Epithelial cell of esophagus (primary cell): ENCODE measurements at regions not wholly inside any gene's neighbourhood (a gene's known extent, or its start where the extent isn't known, plus 50 kb on each side); places are given as distances from the start of the nearest gene placed in this dataset.
A peak's percentile ranks its signal among the peaks of the same experiment; 100 is the strongest.

Experiments used
- DNase-seq: peaks from one replicate; pipeline ENCODE4 v3.0.0; 2010; ENCODE audit warnings: low read depth
- H3K4me3 ChIP-seq: 2 replicates; pipeline ENCODE4 v1.5.1; 2011; ENCODE audit warnings: mild to moderate bottlenecking, low read length, control low read depth
- TF ChIP-seq, protein P1 (sequence below): IDR thresholded peaks from 2 replicates; pipeline ENCODE4 v1.5.1; 2011; ENCODE audit warnings: low read depth, mild to moderate bottlenecking, low read length, control low read depth, inconsistent platforms; ENCODE audit not compliant: insufficient read depth; ENCODE audit errors: missing control alignments

GRCh38 chr6:163645560-163645959 lies 231.0 kb downstream of the QKI start:
- TF ChIP-seq, protein P1, sequence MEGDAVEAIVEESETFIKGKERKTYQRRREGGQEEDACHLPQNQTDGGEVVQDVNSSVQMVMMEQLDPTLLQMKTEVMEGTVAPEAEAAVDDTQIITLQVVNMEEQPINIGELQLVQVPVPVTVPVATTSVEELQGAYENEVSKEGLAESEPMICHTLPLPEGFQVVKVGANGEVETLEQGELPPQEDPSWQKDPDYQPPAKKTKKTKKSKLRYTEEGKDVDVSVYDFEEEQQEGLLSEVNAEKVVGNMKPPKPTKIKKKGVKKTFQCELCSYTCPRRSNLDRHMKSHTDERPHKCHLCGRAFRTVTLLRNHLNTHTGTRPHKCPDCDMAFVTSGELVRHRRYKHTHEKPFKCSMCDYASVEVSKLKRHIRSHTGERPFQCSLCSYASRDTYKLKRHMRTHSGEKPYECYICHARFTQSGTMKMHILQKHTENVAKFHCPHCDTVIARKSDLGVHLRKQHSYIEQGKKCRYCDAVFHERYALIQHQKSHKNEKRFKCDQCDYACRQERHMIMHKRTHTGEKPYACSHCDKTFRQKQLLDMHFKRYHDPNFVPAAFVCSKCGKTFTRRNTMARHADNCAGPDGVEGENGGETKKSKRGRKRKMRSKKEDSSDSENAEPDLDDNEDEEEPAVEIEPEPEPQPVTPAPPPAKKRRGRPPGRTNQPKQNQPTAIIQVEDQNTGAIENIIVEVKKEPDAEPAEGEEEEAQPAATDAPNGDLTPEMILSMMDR, result no peak
- peak; percentile 36 for DNase-seq
- no peak overlapping the region for H3K4me3 ChIP-seq

- no peak for DNase-seq
- no peak overlapping the region for H3K4me3 ChIP-seq
- TF ChIP-seq, protein P1, result no peak
Observed at GRCh38 chr6:163643866-163644265, 229.3 kb downstream of the QKI start.

- H3K4me3 ChIP-seq, result no peak overlapping the region
- TF ChIP-seq, protein P1, result no peak
- no peak for DNase-seq
Observed at GRCh38 chr6:163641706-163642105, 227.2 kb downstream of the QKI start.

DNA sequence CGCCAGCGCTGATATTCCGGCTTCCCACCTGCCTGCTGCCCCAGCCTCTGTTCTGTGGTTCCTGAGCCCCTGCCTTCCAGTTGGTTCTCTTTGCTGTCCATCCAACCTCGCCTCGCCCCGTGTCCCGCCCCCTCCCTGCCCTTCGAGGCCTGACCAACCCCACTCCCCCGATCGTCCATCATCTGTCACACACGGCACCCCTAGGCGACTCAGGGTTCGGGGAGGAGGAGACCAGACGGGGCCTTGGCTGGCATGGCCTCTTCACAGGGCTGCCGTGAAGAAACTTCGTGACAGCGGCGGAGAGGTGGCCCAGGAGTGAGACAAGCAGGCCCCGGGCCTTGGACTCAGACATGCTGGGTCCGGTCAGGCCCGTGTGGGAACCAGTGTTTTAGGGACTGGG lies 226.1 kb downstream of the QKI start:
- TF ChIP-seq, protein P1, result no peak
- no peak for DNase-seq
- no peak overlapping the region for H3K4me3 ChIP-seq

GRCh38 chr6:163637524-163637923 lies 223.0 kb downstream of the QKI start:
- H3K4me3 ChIP-seq, result no peak overlapping the region
- TF ChIP-seq, protein P1, result no peak
- DNase-seq, result no peak

DNA sequence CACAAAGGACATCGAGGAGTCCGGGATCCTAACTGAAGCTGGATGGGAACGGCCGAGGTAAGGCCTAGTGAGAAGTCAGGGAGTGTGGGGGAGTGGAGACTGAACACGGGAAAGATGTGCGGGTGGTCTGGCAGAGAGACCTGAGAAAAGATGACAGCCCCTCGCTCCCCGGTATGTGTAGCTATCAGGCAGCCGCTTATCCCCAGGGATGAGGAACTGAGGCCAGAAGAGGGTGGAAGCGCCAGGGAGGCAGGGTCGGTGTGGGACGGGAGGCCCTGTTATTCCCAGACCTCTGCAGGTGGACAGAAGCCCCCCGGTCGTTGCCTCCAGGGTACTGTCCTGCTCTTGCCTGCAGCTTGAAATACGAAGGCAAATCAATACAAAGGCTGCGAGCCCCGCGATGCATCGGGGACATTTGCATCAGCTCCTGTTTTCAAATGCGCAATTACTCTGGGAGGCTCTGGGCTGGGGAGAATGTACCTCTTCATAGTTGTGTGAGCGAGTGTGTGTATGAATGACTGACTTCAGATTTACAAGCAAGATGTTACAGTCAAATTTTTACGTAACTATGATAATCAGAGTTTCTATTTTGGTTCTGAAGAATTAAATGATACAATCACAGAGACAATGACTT lies 221.3 kb downstream of the QKI start:
- no peak overlapping the region for H3K4me3 ChIP-seq
- TF ChIP-seq, protein P1, result no peak
- DNase-seq, result no peak

DNA sequence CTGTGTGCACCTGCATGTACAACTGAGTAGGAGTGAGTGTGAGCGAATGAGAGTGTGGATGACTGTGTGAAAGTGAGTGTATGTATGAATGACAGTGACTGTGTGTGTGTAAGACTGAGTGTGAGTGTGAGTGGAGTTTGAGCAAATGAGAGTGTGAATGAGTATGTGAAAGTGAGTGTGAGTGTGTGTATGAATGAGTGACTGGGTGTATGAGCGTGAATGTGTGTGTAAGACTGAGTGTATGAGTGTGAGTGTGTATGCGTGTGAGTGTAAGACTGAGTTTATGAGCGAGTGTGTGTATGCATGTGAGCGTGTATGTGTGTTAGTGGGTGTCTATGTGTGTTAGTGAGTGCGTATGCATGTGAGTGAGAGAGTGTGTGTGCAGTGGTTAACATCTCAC lies 220.8 kb downstream of the QKI start:
- DNase-seq, result no peak
- TF ChIP-seq, protein P1, result no peak
- no peak overlapping the region for H3K4me3 ChIP-seq
